HG02938 (cell line): ENCODE measurements at regions not wholly inside any gene's neighbourhood (a gene's known extent, or its start where the extent isn't known, plus 50 kb on each side); places are given as distances from the start of the nearest gene placed in this dataset.
"Not testable (repeated sequence)": the region's sequence is repeated elsewhere in the genome, so short reads cannot be mapped to it uniquely, and the experiment has no call there.

ENCODE experiments used
- ATAC-seq: cut with Tn5 transposase; IDR thresholded peaks from one replicate; pipeline ENCODE4 v1.9.1; 2021; ENCODE audit warnings: mild to moderate bottlenecking, moderate library complexity; ENCODE audit not compliant: unreplicated experiment

- ATAC-seq: no peak
These were observed 746.6 kb downstream of the UQCRFS1 start for GRCh38 chr19:28466107-28467045.

DNA sequence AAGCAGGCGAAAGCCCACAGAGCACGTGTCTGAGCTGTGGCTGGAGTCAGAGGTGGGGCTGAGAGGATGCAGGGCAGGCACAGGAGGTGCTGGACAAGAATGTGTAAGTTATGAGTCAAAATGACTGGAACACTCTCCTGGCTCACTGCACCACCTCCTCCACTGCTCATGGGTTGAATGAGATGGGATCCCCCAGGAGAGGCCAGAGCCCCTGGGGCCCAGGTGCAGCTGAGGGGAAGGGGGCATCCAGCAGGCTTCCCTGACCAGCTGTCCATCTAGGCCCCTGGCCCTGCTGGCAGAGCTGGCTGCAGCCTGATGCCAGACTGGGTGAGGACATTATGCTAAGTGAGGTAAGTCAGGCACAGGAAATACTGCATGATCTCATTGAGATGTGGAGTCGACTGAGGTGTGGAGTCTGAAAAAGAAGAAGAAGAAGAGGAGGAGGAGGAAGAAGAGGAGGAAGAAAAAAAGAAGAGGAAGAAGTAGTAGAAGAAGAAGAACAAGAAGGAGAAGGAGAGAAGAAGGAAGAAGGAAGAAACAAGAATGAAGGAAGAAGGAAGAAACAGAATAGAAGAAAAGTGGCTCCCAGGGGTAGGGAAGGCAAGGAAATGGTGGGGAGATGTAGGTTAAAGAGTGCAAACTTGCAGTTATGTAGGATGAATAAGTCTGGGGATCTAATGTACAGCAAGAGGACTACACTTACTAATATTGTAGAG, 747.4 kb downstream of the UQCRFS1 start:
- ATAC-seq: no peak

DNA sequence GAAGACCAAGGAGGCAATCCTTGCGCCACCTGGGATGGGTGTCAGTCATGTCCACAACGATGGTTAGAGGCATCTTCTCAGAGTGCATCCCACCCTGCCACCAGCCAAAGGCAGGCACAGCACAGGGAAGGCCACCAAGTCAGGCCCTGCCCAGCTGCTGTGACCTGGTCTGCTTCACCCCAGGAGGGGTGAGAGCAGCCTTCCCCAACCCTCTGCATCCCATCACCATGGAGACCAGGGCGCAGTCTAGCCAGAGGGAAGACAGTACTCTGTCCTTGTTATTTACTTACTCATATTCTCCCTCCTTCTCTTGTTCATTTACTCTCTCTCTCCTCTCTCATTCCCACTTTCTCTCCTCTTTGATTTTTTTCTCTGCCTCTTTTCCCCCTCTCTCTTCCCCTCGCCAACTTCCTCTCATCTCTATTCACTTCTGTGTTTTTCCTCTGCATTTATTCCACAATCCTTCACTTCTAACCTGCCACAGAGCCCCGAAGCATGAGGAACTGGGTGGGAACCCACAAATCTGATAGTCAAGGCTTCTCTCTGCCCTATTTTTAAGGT, 749.4 kb downstream of the UQCRFS1 start:
- ATAC-seq: no peak

GRCh38 chr19:28457620-28458019, 755.3 kb downstream of the UQCRFS1 start:
- no peak for ATAC-seq

DNA sequence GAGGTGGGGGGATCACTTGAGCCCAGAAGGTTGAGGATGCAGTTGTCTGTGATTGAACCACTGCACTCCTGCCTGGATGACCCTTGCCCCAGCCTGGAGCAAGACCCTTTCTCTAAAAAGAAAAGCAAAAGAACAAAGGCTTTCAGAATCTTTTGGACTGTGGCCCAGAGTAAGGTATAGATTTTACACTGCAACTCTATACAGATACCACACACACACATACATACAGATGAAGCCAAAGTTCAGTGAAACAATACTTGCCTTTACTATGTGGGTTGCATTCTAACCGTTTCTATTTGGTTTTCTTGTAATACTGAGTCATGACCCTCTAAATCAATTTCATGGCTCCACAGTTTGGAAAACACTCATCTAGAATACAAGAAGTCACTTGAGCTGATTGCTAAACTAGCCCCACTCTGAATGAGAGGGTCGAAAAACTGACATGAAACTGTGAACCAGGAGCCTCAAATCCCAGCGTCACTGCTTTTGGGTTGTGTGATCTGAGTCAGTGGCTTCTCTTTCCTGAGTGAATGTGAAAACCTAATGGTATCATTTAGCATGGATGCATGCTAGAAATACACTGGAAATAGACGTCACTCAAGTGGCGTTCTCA, 756.1 kb downstream of the UQCRFS1 start:
- ATAC-seq: no peak

GRCh38 chr19:28456252-28456651, 756.7 kb downstream of the UQCRFS1 start:
- no peak for ATAC-seq

- no peak for ATAC-seq
These were observed 758.9 kb downstream of the UQCRFS1 start for GRCh38 chr19:28454083-28454482.

GRCh38 chr19:28453420-28453819, 759.5 kb downstream of the UQCRFS1 start:
- no peak for ATAC-seq

DNA sequence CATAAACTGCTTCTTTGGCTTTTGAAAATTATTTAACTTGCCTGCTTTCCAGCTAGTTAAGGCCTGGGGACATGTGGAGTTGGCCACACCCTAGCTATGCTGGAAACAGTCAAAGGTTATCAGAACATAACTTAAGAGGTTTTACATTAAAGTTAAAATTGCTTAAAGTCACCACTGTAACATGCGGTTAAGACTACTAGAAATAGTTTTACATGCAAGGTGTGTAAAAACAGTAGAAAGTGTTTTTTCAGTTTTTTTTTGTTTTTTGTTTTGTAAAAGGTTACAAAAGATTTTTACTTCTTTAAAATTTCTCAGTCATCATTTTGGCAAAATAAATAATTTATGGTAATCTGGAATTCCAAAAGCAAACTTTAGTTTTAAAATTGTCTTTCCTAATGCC, 763.1 kb downstream of the UQCRFS1 start:
- no peak for ATAC-seq

GRCh38 chr19:28446511-28446910, 766.4 kb downstream of the UQCRFS1 start:
- no peak for ATAC-seq

- ATAC-seq: no peak
These were observed 767.1 kb downstream of the UQCRFS1 start for GRCh38 chr19:28445826-28446225.

- ATAC-seq: no peak
These were observed 768.6 kb downstream of the UQCRFS1 start for GRCh38 chr19:28444362-28444761.

- ATAC-seq: no peak
These were observed 769.6 kb downstream of the UQCRFS1 start for GRCh38 chr19:28443361-28443760.

GRCh38 chr19:28437390-28438346, 775.3 kb downstream of the UQCRFS1 start:
- no peak for ATAC-seq

DNA sequence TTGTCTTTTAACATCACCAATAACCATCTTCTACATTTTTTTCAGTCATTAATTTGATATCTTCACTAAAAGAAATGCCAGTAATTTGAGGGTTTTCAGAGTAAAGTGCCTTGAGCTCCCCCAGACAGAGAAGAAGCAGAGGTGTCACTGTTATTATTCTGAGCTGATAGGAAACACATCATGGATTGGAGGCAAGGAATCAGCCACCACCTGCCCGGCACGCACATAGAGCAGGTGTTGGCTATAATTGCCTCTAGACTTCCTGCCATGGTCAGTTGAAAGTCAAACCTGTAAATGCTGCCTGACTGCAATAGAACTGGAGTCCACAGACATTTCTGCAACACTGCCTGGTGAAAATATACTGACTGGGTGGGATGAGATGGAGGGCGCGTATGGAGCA, 776.6 kb downstream of the UQCRFS1 start:
- ATAC-seq: no peak

DNA sequence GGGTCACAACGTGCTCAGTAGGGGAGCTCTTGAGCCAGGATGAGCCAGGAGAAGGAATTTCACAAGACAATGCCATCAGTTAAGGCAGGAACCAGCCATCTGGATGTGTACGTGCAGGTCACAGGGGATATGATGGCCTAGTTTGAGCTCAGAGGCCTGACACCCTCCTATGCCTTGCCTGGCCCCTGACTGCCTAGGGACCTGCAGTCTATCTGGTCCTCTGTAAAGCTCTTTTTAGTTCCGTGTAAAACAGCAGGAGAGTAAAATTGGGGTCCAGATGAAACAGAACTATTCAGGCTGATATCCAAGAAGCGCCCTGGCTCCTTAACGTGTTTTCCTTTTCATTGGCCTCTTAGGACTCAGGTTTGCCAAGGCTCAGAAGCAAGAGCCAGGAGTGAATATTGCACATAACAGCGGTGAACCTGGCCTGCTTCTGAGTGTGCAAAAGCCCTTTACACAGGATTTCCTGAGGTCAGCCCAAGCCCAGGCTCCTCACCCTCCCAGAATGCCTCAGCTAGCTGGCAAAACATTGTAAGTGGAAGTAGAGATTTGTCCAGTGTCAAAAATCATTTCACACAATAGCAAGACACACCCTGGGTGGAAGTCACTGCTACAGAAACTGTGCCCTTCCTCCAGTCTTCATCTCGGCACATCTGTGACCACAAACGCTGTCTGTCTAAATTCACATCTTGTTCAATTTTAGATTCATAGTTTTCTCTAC, 777.2 kb downstream of the UQCRFS1 start:
- no peak for ATAC-seq

DNA sequence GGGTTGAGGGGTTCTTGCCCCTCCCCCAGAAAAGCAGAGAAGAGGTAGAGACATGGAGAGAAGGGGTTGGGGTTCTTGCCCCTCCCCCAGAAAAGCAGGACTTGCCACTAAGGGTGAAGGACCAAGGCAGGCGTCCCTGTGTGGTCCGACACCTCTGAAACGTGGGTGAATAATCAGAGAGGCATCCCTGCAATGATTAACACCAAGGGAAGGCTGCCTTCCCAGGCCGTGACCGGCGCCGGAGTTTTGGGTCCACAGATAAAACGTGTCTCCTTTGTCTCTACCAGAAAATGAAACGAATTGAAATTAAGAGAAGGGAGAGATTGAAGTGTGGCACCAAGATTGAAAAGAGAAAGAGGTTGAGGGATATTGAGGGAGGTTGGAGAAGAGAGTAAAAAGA, 778.2 kb downstream of the UQCRFS1 start:
- not testable (repeated sequence) for ATAC-seq

DNA sequence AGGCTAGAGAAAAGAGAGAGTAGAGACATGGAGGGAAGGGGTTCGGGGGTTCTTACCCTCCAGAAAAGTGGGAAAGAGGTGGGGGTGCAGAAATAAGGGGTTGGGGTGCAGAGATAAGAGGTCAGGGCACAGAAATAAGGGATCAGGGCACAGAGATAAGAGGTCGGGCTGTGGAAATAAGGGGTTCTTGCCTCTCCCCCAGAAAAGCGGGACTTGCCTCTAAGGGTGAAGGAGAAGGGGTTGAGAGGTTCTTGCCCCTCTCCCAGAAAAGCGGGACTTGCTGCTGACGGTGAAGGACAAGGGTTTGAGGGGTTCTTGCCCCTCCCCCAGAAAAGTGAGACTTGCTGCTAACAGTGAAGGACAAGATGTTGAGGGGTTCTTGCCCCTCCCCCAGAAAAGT, 778.6 kb downstream of the UQCRFS1 start:
- not testable (repeated sequence) for ATAC-seq

- ATAC-seq: not testable (repeated sequence)
These were observed 779.8 kb downstream of the UQCRFS1 start for GRCh38 chr19:28433166-28433565.

DNA sequence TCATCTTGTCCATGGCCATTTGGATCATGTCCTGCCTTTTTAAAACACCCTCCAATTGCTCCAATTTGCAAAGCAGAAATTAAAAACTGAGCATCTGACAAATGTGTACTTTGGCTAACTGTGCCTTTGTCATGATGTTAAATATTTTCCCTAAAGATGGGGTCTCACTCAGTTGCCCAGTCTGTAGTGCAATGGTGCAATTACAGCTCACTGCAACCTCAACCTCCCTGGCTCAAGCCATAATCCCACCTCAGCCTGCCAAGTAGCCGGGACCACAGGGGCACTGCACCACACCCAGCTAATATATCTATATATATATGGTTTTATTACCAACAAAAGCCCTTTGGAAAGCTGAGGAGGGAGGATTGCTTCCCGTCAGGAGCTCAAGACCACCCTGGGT, 782.7 kb downstream of the UQCRFS1 start:
- ATAC-seq: no peak
